ENCODE measurements at regions not wholly inside any gene's neighbourhood (a gene's known extent, or its start where the extent isn't known, plus 50 kb on each side); places are given as distances from the start of the nearest gene placed in this dataset.
A peak's percentile ranks its signal among the peaks of the same experiment; 100 is the strongest.

DNA sequence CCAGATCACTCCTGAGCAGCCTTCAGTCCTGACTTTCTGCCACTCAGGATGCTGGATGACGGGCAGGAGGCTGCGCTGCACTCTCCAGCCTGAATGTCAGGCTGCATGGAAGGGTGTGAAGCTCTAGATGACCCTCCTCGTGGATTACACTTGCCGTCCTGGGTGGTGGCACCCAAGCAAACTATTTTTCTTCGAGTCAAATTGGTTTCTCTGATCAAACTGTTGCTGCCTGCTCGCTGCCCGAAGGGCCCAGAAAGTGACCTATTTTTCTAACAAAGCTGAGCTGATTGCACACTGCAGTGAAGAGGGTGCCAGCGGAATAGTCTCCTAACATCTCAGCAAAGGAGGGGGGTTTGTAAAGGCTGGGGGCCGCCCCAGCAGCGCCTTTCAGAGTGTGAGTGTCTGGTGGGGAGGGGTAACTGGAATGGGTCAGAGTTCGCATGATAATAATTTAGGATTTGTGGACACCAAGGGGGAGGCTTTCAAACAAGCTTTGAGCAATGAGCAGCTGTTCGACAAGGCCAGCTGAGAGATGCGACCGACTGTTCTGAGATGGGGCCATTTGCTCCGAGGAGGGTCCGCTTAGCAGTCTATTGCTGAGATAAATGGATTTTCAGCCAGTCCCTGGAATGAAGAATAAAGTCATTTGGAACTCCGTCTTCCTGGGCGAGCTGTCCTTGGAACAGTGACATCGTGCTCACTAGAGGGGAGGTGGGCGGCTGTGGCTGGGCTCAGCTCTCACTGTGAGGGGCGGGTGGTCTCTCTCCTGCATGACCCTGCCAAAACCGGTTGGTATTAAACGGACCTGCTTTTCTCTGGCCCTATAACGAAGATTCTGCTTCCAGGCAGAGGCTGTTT lies 537.6 kb downstream of the BRD1 start:
- TF ChIP-seq, protein P1, sequence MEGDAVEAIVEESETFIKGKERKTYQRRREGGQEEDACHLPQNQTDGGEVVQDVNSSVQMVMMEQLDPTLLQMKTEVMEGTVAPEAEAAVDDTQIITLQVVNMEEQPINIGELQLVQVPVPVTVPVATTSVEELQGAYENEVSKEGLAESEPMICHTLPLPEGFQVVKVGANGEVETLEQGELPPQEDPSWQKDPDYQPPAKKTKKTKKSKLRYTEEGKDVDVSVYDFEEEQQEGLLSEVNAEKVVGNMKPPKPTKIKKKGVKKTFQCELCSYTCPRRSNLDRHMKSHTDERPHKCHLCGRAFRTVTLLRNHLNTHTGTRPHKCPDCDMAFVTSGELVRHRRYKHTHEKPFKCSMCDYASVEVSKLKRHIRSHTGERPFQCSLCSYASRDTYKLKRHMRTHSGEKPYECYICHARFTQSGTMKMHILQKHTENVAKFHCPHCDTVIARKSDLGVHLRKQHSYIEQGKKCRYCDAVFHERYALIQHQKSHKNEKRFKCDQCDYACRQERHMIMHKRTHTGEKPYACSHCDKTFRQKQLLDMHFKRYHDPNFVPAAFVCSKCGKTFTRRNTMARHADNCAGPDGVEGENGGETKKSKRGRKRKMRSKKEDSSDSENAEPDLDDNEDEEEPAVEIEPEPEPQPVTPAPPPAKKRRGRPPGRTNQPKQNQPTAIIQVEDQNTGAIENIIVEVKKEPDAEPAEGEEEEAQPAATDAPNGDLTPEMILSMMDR (IDR thresholded peaks at IDR 0.05; ENCODE audit: insufficient read depth, low read length, severe bottlenecking): no peak
- FAIRE-seq: no peak
- H3K27me3 ChIP-seq (ENCODE audit: control insufficient read depth, insufficient read depth, low read length): no peaks in the 10 kb centered on the region
- no peaks in the 10 kb centered on the region for H3K36me3 ChIP-seq (ENCODE audit: control insufficient read depth, insufficient read depth, low read length)
- H3K4me3 ChIP-seq (ENCODE audit: low read depth, low read length): no peak overlapping the region
- DNase-seq (ENCODE audit: low read depth): no peak

DNA sequence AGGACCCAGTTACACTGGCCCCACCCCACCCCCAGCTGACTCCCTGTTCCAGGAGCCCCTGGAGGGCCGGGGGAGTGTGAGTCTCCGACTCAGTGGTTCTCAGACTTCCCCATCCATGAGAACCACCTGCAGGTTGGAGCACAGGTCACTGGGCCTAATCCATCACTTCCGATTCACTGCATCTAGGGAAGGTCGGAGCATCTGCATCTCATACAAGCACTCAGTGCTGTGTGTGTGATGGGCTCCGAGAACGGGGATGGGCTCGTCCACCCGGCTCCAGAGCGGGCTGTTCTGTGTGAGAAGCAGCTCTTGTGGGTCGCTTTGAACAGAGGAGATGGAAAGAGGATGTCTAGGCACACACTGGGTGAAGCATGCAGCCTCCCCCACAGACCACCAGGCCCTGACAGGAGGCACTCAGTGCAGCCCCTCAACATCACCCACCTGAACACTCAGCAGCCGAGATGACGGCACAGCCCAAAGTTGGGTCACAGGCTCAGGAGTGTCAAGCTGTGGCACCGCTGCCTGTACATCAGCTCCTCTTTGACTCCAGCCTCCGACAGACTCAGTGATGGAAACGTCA lies 541.4 kb downstream of the BRD1 start:
- Histone ChIP-seq H3K36me3 (ENCODE audit: control insufficient read depth, insufficient read depth, low read length) (no peaks in the 10 kb centered on the region), H3K27me3 (ENCODE audit: control insufficient read depth, insufficient read depth, low read length) (no peaks in the 10 kb centered on the region), H3K4me3 (ENCODE audit: low read depth, low read length) (no peak overlapping the region)
- DNase-seq (ENCODE audit: low read depth) (no peak), FAIRE-seq (peak; percentile 52)
- TF ChIP-seq, protein P1 (IDR thresholded peaks at IDR 0.05; ENCODE audit: insufficient read depth, low read length, severe bottlenecking): no peak

DNA sequence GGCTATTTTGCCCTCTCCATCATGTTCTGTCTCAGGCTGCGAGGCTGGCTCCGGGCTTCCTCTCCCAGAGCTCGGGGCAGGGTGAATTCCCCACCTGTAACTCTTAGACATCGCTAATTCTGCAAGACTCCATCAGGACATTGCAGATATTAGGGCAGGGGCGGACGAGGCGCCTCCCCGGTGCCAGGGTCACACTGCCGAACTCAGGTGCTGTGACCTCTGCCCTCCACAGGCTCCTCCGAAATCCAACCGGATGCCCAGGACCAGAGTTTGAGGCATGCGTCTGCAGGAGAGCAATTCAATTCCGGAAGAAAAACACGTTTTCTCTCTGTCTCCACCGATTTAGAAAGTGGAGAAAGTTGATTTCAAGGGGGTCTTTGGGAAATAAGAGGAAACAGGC lies 542.7 kb downstream of the BRD1 start:
- H3K27me3 ChIP-seq (ENCODE audit: control insufficient read depth, insufficient read depth, low read length): no peaks in the 10 kb centered on the region
- no peak overlapping the region for H3K4me3 ChIP-seq (ENCODE audit: low read depth, low read length)
- no peaks in the 10 kb centered on the region for H3K36me3 ChIP-seq (ENCODE audit: control insufficient read depth, insufficient read depth, low read length)
- no peak for DNase-seq (ENCODE audit: low read depth)
- TF ChIP-seq, protein P1 (IDR thresholded peaks at IDR 0.05; ENCODE audit: insufficient read depth, low read length, severe bottlenecking): no peak
- no peak for FAIRE-seq

DNA sequence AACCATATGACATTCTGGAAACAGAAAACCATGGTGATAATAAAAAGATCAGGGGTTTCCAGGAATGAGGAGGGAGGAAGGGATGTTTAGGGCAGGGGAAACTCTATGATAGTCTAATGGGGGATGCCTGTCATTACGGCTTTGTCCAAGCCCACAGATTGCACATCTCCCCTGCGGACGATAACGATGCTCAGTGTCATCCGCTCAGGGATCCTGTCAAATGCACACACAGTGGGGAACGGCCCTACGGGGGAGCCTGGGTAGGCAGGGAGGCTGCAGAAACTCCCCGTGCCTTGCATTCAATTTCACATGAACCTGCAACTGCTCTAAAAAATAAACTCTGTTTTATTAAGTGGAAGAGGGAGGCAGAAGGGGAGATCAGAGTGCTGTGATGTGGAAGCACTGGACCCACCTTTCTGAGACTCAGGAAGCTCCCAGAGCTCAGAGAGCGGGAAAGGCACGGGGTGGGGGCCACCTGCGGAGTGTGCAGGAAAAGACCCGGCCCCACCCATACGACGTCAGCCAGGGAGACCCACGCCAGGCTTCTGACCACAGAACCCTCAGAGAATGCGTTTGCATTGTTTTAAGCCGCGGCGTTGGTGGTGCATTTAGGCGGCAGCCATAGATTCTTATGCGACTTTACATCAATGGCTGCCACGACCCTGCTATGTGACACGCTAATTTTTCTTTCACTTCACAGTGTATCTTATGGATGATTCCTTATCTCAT lies 543.5 kb downstream of the BRD1 start:
- Histone ChIP-seq H3K36me3 (ENCODE audit: control insufficient read depth, insufficient read depth, low read length) (no peaks in the 10 kb centered on the region), H3K4me3 (ENCODE audit: low read depth, low read length) (no peak overlapping the region), H3K27me3 (ENCODE audit: control insufficient read depth, insufficient read depth, low read length) (no peaks in the 10 kb centered on the region)
- FAIRE-seq: no peak
- DNase-seq (ENCODE audit: low read depth): no peak
- TF ChIP-seq, protein P1 (IDR thresholded peaks at IDR 0.05; ENCODE audit: insufficient read depth, low read length, severe bottlenecking): no peak

DNA sequence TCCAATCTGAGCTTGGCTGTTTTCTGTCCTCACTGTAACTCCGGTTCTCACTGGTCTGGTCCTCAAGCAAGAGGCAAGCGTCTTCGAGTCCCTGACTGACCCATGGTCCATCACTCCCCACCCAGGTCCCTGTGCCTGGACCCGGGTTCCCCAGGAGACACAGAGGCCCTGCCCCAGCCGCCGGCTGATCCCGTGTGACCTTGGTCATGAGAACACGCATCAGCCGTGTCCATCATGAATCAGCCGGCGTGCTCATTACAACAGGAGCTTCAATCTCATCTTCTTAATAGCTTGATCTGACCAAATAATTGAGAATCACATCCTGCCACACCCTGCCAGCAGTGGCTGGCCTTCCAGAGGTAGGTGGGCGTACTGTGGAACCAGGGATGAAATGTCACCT lies 545.1 kb downstream of the BRD1 start:
- TF ChIP-seq, protein P1 (IDR thresholded peaks at IDR 0.05; ENCODE audit: insufficient read depth, low read length, severe bottlenecking): no peak
- peak; percentile 13 for FAIRE-seq
- Histone ChIP-seq H3K27me3 (ENCODE audit: control insufficient read depth, insufficient read depth, low read length) (no peaks in the 10 kb centered on the region), H3K4me3 (ENCODE audit: low read depth, low read length) (no peak overlapping the region), H3K36me3 (ENCODE audit: control insufficient read depth, insufficient read depth, low read length) (no peaks in the 10 kb centered on the region)
- no peak for DNase-seq (ENCODE audit: low read depth)

Measured in bronchial epithelial cell (primary cell).